ENCODE measurements at regions not wholly inside any gene's neighbourhood (a gene's known extent, or its start where the extent isn't known, plus 50 kb on each side); places are given as distances from the start of the nearest gene placed in this dataset.

GRCh38 chr2:66318009-66318561 lies 116.8 kb upstream of the MEIS1 start:
- Histone ChIP-seq H3K4me1 (ENCODE audit: control insufficient read depth in 2 of 2, insufficient read depth in 2 of 2, low read length in 1 of 2) (peaks cover 0 to 2% of the 10 kb centered on the region in 2 donors), H3K27me3 (ENCODE audit: control insufficient read depth in 1 of 2, insufficient read depth in 2 of 2, low read length in 2 of 2) (no peaks in the 10 kb centered on the region), H3K36me3 (ENCODE audit: control insufficient read depth in 2 of 2, insufficient read depth in 2 of 2, low read length in 1 of 2) (no peaks in the 10 kb centered on the region), H3K4me3 (ENCODE audit: low read depth in 1 of 2, low read length in 2 of 2) (no peak overlapping the region), H3K27ac (ENCODE audit: low read depth in 2 of 2, low read length in 1 of 2) (no peak overlapping the region), H3K9me3 (ENCODE audit: control insufficient read depth in 2 of 2, insufficient read depth in 1 of 2, low read depth in 1 of 2, low read length in 1 of 2) (no peaks in the 10 kb centered on the region)
- WGBS, 2 donors: 75 to 77% methylated on average over 3 of the region's 3 CpGs

- Histone ChIP-seq H3K27me3 (ENCODE audit: control insufficient read depth in 1 of 2, insufficient read depth in 2 of 2, low read length in 2 of 2) (no peaks in the 10 kb centered on the region), H3K9me3 (ENCODE audit: control insufficient read depth in 2 of 2, insufficient read depth in 1 of 2, low read depth in 1 of 2, low read length in 1 of 2) (no peaks in the 10 kb centered on the region), H3K36me3 (ENCODE audit: control insufficient read depth in 2 of 2, insufficient read depth in 2 of 2, low read length in 1 of 2) (no peaks in the 10 kb centered on the region), H3K27ac (ENCODE audit: low read depth in 2 of 2, low read length in 1 of 2) (no peak overlapping the region), H3K4me1 (ENCODE audit: control insufficient read depth in 2 of 2, insufficient read depth in 2 of 2, low read length in 1 of 2) (peaks cover 0 to under 1% of the 10 kb centered on the region in 2 donors), H3K4me3 (ENCODE audit: low read depth in 1 of 2, low read length in 2 of 2) (no peak overlapping the region)
- 72 to 79% methylated on average over 4 of the region's 4 CpGs for WGBS, 2 donors
These were observed 117.5 kb upstream of the MEIS1 start for GRCh38 chr2:66317268-66317890.

DNA sequence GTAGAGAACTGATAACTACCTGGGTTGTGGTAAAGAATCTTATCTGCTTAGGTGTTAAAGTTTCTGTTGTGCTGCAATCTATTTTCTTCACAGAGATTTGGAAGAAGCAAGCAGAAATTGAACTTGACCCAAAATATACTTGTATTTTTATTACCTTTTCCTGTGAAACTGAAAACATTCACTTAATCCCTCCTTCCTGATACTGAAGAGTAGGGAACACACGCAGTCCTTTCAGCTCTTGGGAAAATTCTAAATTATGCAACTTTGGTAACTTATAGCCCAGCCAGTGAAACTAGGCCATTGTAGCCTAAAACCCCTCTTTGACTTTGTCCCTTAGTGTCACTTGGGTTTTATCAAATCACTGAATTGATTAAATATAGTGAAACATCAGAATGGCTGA lies 128.4 kb upstream of the MEIS1 start:
- Histone ChIP-seq H3K4me1 (ENCODE audit: control insufficient read depth in 2 of 2, insufficient read depth in 2 of 2, low read length in 1 of 2) (peaks cover 0 to 2% of the 10 kb centered on the region in 2 donors), H3K27me3 (ENCODE audit: control insufficient read depth in 1 of 2, insufficient read depth in 2 of 2, low read length in 2 of 2) (no peaks in the 10 kb centered on the region), H3K4me3 (ENCODE audit: low read depth in 1 of 2, low read length in 2 of 2) (no peak overlapping the region), H3K36me3 (ENCODE audit: control insufficient read depth in 2 of 2, insufficient read depth in 2 of 2, low read length in 1 of 2) (no peaks in the 10 kb centered on the region), H3K9me3 (ENCODE audit: control insufficient read depth in 2 of 2, insufficient read depth in 1 of 2, low read depth in 1 of 2, low read length in 1 of 2) (no peaks in the 10 kb centered on the region), H3K27ac (ENCODE audit: low read depth in 2 of 2, low read length in 1 of 2) (no peak overlapping the region)
- WGBS, 2 donors: 51 to 72% methylated on average over 1 of the region's 1 CpG

GRCh38 chr2:66305718-66306117 lies 129.2 kb upstream of the MEIS1 start:
- WGBS, 2 donors: 27% methylated on average over 12 of the region's 12 CpGs
- Histone ChIP-seq H3K27me3 (ENCODE audit: control insufficient read depth in 1 of 2, insufficient read depth in 2 of 2, low read length in 2 of 2) (no peaks in the 10 kb centered on the region), H3K27ac (ENCODE audit: low read depth in 2 of 2, low read length in 1 of 2) (no peak overlapping the region)

GRCh38 chr2:66303471-66303870 lies 131.5 kb upstream of the MEIS1 start:
- H3K27ac ChIP-seq (ENCODE audit: low read depth in 2 of 2, low read length in 1 of 2): no peak overlapping the region
- peaks cover 0 to 2% of the 10 kb centered on the region in 2 donors for H3K4me1 ChIP-seq (ENCODE audit: control insufficient read depth in 2 of 2, insufficient read depth in 2 of 2, low read length in 1 of 2)
- no peaks in the 10 kb centered on the region for H3K36me3 ChIP-seq (ENCODE audit: control insufficient read depth in 2 of 2, insufficient read depth in 2 of 2, low read length in 1 of 2)
- H3K27me3 ChIP-seq (ENCODE audit: control insufficient read depth in 1 of 2, insufficient read depth in 2 of 2, low read length in 2 of 2): no peaks in the 10 kb centered on the region
- no peak overlapping the region for H3K4me3 ChIP-seq (ENCODE audit: low read depth in 1 of 2, low read length in 2 of 2)
- H3K9me3 ChIP-seq (ENCODE audit: control insufficient read depth in 2 of 2, insufficient read depth in 1 of 2, low read depth in 1 of 2, low read length in 1 of 2): no peaks in the 10 kb centered on the region
- 63 to 67% methylated on average over 4 of the region's 4 CpGs for WGBS, 2 donors

More at GRCh38 chr2:66305718-66306117, 129.2 kb upstream of the MEIS1 start:
- Histone ChIP-seq H3K4me1 (ENCODE audit: control insufficient read depth in 2 of 2, insufficient read depth in 2 of 2, low read length in 1 of 2) (peaks cover 0 to 2% of the 10 kb centered on the region in 2 donors), H3K9me3 (ENCODE audit: control insufficient read depth in 2 of 2, insufficient read depth in 1 of 2, low read depth in 1 of 2, low read length in 1 of 2) (no peaks in the 10 kb centered on the region), H3K4me3 (ENCODE audit: low read depth in 1 of 2, low read length in 2 of 2) (no peak overlapping the region), H3K36me3 (ENCODE audit: control insufficient read depth in 2 of 2, insufficient read depth in 2 of 2, low read length in 1 of 2) (no peaks in the 10 kb centered on the region)

GRCh38 chr2:66301767-66302140 lies 133.2 kb upstream of the MEIS1 start:
- Histone ChIP-seq H3K36me3 (ENCODE audit: control insufficient read depth in 2 of 2, insufficient read depth in 2 of 2, low read length in 1 of 2) (no peaks in the 10 kb centered on the region), H3K4me1 (ENCODE audit: control insufficient read depth in 2 of 2, insufficient read depth in 2 of 2, low read length in 1 of 2) (peaks cover 0 to 2% of the 10 kb centered on the region in 2 donors), H3K27me3 (ENCODE audit: control insufficient read depth in 1 of 2, insufficient read depth in 2 of 2, low read length in 2 of 2) (no peaks in the 10 kb centered on the region), H3K9me3 (ENCODE audit: control insufficient read depth in 2 of 2, insufficient read depth in 1 of 2, low read depth in 1 of 2, low read length in 1 of 2) (no peaks in the 10 kb centered on the region), H3K4me3 (ENCODE audit: low read depth in 1 of 2, low read length in 2 of 2) (no peak overlapping the region), H3K27ac (ENCODE audit: low read depth in 2 of 2, low read length in 1 of 2) (no peak overlapping the region)
- 92 to 93% methylated on average over 9 of the region's 9 CpGs for WGBS, 2 donors

- H3K4me3 ChIP-seq (ENCODE audit: low read depth in 1 of 2, low read length in 2 of 2): no peak overlapping the region
- no peaks in the 10 kb centered on the region for H3K9me3 ChIP-seq (ENCODE audit: control insufficient read depth in 2 of 2, insufficient read depth in 1 of 2, low read depth in 1 of 2, low read length in 1 of 2)
- no peaks in the 10 kb centered on the region for H3K36me3 ChIP-seq (ENCODE audit: control insufficient read depth in 2 of 2, insufficient read depth in 2 of 2, low read length in 1 of 2)
- H3K4me1 ChIP-seq (ENCODE audit: control insufficient read depth in 2 of 2, insufficient read depth in 2 of 2, low read length in 1 of 2): peaks cover 0 to 2% of the 10 kb centered on the region in 2 donors
- H3K27me3 ChIP-seq (ENCODE audit: control insufficient read depth in 1 of 2, insufficient read depth in 2 of 2, low read length in 2 of 2): no peaks in the 10 kb centered on the region
- WGBS, 2 donors: 70 to 73% methylated on average over 20 of the region's 20 CpGs
- H3K27ac ChIP-seq (ENCODE audit: low read depth in 2 of 2, low read length in 1 of 2): no peak overlapping the region
These were observed 133.7 kb upstream of the MEIS1 start for GRCh38 chr2:66301022-66301766.

DNA sequence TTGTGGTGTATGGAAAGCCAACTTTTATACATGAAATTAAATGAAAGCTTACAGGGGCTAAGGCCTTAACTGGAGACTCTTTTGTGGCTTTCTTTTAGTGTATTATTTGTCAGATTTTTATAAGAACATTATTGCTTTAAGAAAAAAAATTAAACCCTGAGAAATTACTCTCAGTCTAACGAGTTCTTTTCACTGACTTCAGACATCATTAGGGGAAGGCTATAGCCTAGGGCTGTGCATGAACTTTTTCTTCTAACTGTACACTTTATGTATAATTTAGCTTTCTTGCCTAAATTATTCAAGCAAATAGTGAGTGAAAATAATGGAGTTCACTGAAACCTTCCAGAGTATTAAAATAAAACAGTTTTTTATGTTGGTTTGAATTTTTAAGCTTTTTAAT lies 151.1 kb upstream of the MEIS1 start:
- Histone ChIP-seq H3K27ac (ENCODE audit: low read depth in 2 of 2, low read length in 1 of 2) (no peak overlapping the region), H3K4me1 (ENCODE audit: control insufficient read depth in 2 of 2, insufficient read depth in 2 of 2, low read length in 1 of 2) (no peaks in the 10 kb centered on the region), H3K27me3 (ENCODE audit: control insufficient read depth in 1 of 2, insufficient read depth in 2 of 2, low read length in 2 of 2) (no peaks in the 10 kb centered on the region), H3K4me3 (ENCODE audit: low read depth in 1 of 2, low read length in 2 of 2) (no peak overlapping the region), H3K36me3 (ENCODE audit: control insufficient read depth in 2 of 2, insufficient read depth in 2 of 2, low read length in 1 of 2) (no peaks in the 10 kb centered on the region), H3K9me3 (ENCODE audit: control insufficient read depth in 2 of 2, insufficient read depth in 1 of 2, low read depth in 1 of 2, low read length in 1 of 2) (no peaks in the 10 kb centered on the region)
- 45 to 48% methylated on average over 1 of the region's 1 CpG for WGBS, 2 donors

DNA sequence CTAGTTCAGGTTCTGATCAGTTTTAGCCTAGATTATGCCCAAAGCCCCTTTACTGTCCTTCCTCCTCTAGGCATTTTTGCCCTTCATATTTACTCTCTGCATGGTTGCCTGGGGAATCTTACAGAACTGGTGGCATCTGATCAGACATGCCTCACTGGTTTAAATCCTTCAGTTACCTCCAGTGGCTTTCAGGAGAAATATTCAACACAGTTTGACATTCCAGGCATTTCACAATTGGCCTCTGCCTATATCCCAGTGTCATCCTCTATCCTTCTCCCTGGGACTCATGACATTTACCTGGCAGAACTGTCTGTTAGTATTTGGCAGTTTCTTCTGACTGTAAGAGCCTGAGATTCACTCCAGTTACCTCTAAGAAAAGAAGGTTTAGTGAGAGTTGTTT lies 152.9 kb upstream of the MEIS1 start:
- no peaks in the 10 kb centered on the region for H3K9me3 ChIP-seq (ENCODE audit: control insufficient read depth in 2 of 2, insufficient read depth in 1 of 2, low read depth in 1 of 2, low read length in 1 of 2)
- no peak overlapping the region for H3K27ac ChIP-seq (ENCODE audit: low read depth in 2 of 2, low read length in 1 of 2)
- no peaks in the 10 kb centered on the region for H3K36me3 ChIP-seq (ENCODE audit: control insufficient read depth in 2 of 2, insufficient read depth in 2 of 2, low read length in 1 of 2)
- H3K4me1 ChIP-seq (ENCODE audit: control insufficient read depth in 2 of 2, insufficient read depth in 2 of 2, low read length in 1 of 2): no peaks in the 10 kb centered on the region
- H3K27me3 ChIP-seq (ENCODE audit: control insufficient read depth in 1 of 2, insufficient read depth in 2 of 2, low read length in 2 of 2): no peaks in the 10 kb centered on the region
- no peak overlapping the region for H3K4me3 ChIP-seq (ENCODE audit: low read depth in 1 of 2, low read length in 2 of 2)

GRCh38 chr2:66279024-66279423 lies 155.9 kb upstream of the MEIS1 start:
- 82 to 90% methylated on average over 6 of the region's 6 CpGs for WGBS, 2 donors
- Histone ChIP-seq H3K4me1 (ENCODE audit: control insufficient read depth in 2 of 2, insufficient read depth in 2 of 2, low read length in 1 of 2) (no peaks in the 10 kb centered on the region), H3K27me3 (ENCODE audit: control insufficient read depth in 1 of 2, insufficient read depth in 2 of 2, low read length in 2 of 2) (no peaks in the 10 kb centered on the region), H3K36me3 (ENCODE audit: control insufficient read depth in 2 of 2, insufficient read depth in 2 of 2, low read length in 1 of 2) (no peaks in the 10 kb centered on the region), H3K9me3 (ENCODE audit: control insufficient read depth in 2 of 2, insufficient read depth in 1 of 2, low read depth in 1 of 2, low read length in 1 of 2) (no peaks in the 10 kb centered on the region), H3K27ac (ENCODE audit: low read depth in 2 of 2, low read length in 1 of 2) (no peak overlapping the region), H3K4me3 (ENCODE audit: low read depth in 1 of 2, low read length in 2 of 2) (no peak overlapping the region)
